Right lobe of liver (tissue), 4 donors: ENCODE measurements at regions not wholly inside any gene's neighbourhood (a gene's known extent, or its start where the extent isn't known, plus 50 kb on each side); places are given as distances from the start of the nearest gene placed in this dataset.

Experiments used
- CTCF ChIP-seq, 4 donors: fragments of 200-600 bp in 3 of 4; fragments of 450-650 bp in 1 of 4; IDR thresholded peaks; one replicate each; pipeline versions ENCODE4 v1.5.1 to v1.8.0; 2016 to 2022; ENCODE audit warnings: antibody characterized with exemption in 4 of 4, mild to moderate bottlenecking in 2 of 4
- POLR2A ChIP-seq: fragments of 450-650 bp; IDR thresholded peaks from one replicate; pipeline ENCODE4 v1.6.1; 2017; ENCODE audit warnings: antibody characterized with exemption, mild to moderate bottlenecking
- donor health status: DM: no; HTN: no; CAD: no.
- donor health status: DM: no; HTN: no; CAD: no.
- donor health status: DM: no; HTN: yes; CAD: no.

GRCh38 chr13:70580825-70581224 is 472.6 kb upstream of the KLHL1 start:
- no peak for TF ChIP-seq CTCF (IDR thresholded peaks at IDR 0.05)
- TF ChIP-seq POLR2A, result no peak
